NCI-H226 (cell line): ENCODE measurements at regions not wholly inside any gene's neighbourhood (a gene's known extent, or its start where the extent isn't known, plus 50 kb on each side); places are given as distances from the start of the nearest gene placed in this dataset.
A peak's percentile ranks its signal among the peaks of the same experiment; 100 is the strongest.
"Not testable (repeated sequence)": the region's sequence is repeated elsewhere in the genome, so short reads cannot be mapped to it uniquely, and the experiment has no call there.

Experiments
- DNase-seq: peaks from one replicate; pipeline ENCODE4 v3.0.0-alpha.2; 2015

DNA sequence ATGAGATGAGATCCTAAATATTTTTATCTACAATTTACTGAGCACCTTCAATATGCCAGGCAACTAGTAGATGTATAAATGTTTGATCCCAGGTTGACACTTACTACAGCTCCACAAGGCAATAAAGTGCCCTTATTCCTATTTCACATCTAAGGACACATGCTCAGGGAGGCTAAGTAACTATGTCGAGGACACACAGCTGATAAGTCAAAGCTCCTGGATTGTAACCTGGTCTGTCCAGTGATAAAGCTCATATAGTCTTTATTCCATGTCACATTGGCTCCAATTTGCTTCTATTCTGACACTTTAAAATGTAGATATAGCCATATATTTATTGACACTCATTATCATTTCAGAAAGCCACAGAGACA is 93.8 kb upstream of the BMAL1 start:
- DNase-seq = no peak

DNA sequence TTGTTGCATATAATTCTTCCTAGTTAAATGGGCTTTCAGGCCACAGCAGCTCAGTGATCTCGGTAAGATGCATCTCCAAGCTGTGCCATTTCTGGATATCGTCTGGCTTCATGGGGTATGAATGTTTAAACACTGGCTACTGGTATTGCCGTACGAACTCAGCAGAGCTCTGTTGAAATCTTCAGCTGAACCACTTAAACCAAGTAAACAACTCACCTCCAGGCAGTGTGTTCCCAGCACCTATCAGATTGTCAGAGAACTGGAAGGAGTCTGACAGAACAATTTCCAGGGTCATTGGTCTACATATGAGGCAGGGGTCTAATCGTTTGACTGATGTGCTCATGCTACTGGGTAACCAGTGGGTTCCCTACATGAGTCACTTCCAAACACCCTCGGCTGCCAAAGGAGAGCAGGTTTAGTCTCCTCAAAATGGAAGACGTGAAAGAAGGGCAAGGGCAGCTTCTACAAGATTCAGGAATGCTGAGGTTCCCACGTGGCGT is 93.2 kb upstream of the BMAL1 start:
- DNase-seq = no peak

DNA sequence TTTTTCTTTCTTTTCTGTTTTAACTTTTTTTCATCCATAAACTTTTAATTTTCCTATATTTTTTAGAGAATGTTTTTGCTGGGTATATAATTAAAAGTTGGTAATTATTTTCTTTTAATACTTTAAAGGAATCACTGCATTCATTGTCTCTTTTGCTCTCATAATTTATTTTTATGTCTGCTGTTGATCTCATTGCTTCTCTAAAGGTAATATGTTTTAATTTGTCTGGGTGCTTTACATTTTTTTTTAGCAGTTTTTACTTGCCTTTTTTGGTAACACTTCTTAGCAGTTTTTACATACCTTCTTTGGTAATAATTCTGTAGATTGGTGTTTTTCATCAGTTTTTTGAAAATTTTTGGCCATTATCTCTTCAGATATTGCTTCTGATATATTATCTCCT is 89.4 kb upstream of the BMAL1 start:
- no peak for DNase-seq

DNA sequence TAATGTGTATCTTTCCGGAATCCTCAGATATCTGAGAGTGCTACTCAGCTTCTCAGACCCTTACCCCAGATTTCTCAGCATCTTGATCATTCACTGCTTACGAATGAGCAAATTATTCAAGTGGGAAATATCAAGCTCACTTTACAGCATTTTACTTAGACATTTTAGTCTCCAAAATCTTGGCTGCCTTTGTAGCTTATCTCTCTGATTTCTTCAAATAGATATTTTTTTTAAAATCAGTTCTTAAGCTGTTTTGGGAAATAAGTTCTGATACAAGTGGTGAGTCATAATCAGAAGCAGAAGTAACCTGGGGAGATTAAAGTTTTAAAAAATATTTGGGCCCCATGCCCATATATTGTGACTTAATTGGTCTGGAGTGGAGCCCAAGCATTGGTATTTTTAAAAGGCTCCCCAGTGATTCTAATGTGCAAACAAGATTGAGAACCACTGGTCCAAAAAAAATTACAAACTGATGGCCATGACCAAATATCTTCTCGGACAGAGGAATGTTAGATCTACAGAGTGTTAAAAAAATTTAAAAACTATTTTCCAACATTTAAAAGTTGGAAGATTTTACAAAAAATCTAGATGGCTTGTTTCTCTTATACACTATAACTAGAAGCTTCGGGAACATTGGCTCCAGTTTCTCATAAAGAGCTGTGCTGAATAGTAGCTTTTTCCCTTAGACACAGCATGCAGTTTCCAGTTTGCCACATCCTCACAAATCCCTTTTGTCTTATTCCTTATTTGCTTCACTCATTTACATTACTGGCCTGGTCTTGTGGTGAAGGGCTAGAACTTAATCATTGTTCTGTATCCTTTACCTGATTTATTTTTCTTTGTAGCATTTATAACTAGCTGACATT is 87.8 kb upstream of the BMAL1 start:
- no peak for DNase-seq

DNA sequence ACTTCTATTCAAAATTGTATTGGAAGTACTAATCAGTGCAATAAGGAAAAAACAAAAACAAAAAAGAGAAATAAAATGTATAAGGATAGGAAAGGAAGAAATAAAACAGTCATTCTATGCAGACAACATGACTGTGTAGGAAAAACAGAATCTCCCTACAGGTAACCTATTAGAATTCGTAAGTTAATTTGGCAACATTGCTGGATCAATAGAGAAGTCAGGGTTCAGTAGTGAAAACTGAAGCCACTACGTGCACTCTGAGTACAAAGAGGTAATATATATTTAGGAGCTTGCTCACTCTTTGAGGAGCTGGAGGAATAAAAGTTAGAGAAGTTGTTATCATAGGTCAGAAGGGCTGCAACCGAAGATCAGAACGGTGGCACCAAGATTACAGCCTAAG is 84.0 kb upstream of the BMAL1 start:
- DNase-seq = no peak

DNA sequence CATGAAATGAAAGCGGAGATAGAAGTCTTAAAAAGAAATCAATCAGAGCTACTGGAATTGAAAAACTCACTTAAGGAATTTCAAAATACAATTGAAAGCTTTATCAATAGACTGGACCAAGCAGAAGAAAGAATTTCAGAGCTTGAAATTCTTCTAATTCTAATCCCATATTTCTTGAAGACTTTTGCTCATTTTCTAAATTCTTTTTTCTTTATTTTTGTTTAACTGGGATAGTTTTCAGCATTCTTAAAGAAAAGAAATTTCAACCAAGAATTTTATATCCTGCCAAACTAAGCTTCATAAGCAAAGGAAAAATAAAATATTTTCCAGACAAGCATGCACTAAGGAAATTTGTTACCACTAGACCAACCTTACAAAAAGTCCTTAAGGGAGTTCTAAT is 80.2 kb upstream of the BMAL1 start:
- DNase-seq = not testable (repeated sequence)

DNA sequence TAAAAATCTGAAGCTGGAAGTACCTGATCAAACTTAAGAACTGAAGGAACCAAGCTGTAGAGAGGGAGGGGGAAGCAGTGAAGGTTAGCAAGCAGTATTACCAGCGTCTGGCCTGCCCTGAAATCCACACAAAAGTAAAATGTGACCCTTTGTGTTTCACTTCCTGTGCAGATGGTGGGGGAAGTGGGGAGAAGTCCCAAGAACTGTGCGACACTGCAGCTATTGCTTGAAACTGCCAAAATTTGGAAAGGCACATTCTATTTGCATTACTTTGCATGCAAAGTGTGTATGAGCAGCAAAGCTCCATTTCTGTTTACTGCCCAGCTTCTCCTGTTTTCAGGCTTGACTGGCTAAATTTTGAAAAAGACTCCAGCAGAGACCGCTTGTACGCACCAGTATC is 72.1 kb upstream of the BMAL1 start:
- DNase-seq = no peak

DNA sequence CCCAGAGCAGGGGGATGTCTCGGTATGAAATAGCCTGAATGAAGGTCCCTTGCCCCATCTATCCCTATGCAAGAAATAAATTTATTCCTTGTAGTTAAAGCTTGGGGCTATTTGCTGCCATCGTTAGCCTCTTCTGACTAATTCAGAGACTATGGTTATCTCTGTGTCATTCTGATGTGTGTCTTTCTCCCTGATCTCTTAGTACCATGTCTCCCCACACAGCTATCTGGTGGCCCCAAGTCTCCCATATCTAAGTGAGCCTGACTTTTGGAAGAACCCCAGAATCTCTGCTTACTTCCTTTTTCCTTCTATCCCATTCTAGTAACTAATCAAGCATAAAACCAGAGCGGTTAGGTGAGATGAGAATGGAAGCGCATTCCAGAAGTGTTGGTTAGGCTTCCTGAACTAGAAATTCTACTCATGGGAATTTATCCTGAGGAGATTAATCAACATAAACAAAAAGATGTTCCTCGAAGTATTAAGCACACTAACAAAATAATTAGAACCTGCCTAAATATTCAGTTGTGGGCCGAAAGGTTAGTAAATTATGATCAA is 71.4 kb upstream of the BMAL1 start:
- no peak for DNase-seq

DNA sequence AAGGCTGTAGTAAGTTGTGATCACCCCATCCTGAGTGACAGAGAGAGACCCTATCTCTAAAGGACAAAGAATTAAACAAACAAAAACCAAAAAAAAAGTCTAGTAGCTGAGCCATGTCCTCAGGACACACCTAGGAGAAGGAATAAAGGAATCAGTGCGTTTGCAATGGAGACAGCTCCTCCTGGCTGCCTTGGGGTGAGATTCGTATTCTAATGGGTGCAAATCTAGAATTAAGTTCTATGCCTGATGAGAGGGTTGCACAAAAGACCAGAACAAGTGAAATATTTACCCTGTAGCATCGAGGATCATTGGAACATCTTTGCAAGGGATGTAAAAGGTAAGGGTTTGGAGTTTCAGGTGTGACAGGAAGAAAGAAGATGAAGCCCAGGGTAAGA is 70.3 kb upstream of the BMAL1 start:
- DNase-seq = no peak

DNA sequence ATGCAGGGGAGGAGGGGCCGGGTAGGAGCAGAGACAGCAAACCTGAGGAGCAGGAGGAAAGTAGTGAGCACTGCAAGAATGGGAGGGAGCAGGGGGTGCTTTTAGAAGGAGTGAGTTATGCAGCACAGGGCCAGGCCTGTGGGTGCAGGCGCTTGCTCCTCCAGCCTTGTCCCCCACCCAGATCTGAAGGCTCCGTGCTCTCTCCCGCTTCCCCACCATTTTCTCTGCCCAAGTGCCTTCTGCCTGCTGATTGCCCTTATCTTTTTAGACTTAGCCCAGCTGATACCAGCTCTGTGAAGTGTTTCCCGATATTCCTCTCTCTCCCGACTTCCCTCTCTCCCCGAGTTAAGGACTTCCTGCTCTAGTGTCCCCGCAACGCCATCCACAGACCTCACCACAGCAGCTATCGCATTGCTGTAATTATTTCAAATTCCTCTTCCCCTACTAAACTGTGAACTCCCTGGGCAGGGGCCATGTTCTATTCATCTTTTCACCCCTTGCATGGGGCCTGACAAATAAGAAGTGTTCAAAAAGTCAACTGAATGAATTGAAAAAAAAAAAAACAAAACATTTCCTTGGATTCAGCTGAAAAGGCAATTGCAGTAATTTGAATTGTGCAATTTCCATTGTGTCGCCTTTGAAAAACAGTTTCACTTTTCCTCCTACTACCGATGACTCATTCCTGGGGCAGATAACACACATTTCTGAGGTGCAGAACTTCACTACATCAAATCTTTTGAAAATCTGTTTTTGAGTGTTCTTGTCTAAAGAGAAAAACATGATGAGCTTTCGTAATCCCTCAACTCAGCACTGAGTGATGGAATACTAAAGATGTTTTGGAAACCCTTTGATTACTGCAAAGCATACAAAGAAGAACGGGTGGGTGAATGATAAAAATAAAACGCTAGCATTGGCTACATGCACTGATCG is 69.7 kb upstream of the BMAL1 start:
- DNase-seq = peak; percentile 69

DNA sequence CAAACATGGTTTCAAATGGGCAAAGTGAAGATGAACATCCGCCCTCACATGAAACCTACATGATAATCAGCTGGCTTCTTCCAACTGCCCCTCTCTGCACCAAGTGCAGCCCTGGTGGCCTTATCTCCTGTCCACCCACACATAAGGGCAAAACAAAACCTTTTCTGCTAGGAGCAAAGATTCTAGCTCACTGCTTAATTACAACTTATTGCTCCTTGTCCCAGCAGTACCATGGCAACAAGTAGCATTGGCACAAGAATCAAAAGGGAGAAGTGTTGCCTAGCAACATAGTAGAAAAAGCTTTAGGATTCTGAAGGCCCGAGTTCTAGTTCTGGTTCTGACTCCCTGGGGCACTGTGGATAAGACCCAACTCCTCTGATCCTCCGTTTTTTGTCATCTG is 68.7 kb upstream of the BMAL1 start:
- DNase-seq = no peak

DNA sequence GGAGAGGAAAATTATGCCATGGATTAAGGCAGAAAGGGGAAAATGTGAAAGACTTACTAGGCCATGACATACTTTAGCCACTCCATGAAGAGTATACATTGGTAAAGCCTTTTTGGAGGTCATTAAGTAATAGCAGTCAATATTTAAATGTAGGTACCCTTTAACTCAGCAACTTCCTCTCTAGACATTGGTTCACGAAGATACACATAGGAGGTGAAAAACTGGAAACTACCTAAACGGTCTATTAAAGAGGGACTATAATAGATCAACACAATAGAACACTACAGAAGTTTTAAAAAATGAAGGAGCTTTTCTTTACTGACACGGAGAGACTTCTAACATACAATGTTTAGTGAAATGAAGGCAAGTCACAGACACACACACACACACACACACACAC is 68.2 kb upstream of the BMAL1 start:
- no peak for DNase-seq

DNA sequence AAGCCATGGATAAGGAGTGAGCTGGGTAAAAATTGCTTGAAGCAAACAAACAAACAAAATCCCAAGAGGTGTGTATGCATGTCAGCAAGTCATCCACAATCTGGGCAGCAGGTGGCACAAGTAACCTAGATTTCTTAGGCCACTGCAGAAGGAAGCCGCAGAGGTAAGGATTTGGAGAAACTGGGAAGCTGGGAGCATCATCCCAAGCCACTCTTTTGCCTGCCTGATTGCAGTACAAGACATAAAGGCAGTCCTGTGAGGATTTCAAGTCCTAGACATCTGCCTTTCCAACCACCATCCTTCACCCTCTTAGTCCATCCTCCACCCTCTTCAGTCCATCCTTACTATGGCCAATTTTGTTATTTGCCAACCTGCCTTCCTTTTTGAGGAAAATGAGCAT is 67.2 kb upstream of the BMAL1 start:
- DNase-seq = peak; percentile 64

DNA sequence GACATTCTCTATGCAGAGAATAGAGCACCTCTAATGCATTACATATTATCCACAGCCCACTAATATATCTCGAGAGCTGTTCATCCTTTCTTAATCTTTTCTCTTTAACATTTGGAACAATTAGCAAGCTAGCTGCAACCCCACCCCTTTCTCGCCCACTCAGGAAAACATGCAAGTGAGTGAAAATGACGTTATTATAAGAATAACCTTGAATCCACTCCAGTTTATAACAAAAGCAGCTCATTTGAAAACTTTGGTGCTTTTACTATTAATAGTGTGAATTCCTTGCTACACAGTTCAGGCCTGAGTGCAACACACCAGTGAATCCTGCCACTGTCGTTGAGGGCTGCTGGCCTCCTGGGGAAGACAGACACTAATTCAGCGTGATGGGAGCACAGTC is 63.3 kb upstream of the BMAL1 start:
- no peak for DNase-seq

DNA sequence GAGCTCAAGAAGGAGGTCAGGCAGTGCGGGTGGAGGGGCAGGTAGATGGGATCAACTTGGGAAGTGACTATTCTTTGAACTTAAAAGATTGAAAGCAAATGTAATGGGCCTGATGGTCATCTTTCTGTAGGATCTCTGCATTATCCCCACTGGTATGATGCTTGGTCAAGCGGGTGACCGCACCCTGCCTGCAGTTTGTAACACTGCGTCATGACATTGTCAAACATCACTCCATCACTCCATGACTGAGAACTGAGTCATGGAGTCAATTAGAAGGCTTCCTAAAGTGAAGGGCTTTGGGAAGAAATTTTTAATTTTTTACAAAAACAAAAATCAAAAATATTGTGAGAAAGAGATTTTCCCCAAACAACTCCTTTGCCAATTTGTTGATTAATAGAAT is 62.4 kb upstream of the BMAL1 start:
- DNase-seq = peak; percentile 68

DNA sequence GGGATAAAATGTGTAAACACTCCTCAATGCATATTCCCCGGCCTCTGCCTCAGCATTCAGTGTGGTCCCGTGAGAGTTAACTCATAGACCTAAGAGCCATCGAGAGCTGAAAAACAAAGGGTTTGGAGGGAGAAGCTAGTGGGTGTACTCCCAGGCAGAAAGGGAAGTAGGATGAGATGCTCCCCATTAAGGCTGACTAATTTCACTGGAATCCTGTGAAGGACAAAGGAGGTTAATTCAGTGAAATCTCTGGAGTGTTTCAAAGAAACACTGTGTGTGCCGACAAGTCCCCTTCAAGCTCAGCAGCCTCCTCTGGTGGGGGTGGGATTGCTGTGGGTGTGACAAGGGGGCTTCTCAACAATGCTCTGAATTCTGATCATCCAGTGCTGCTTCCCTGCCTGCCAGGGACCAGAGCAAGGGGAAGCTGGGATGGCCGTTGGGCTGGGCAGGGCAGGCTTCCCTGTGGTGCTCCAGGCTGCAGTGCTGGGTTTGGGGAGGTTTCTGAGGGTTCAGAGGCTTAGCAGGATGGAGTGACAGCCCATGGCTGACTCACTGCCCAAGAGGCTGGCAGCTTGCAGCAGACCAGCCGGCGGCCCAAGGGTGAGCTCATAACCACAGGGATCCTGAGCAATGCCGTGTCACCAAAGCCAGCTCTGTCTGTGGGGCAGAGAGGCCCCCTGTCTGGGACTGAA is 61.4 kb upstream of the BMAL1 start:
- peak; percentile 97 for DNase-seq

DNA sequence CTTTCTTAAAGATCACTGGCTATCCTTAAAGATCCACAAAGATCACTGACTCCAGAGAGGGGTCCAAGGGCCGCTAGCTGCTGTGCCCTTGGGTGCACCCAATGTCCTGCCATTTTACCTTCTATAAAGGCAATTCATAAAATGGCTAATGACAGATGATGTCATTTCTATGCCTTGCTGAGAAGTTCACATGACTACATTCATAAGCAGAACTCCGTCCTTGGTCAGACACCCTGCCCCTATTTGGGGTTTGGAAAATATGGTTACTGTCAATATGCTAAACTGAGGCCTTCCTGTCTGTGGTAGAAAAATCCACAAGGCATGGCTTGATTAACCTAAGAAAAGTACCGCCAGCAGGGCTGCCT is 60.9 kb upstream of the BMAL1 start:
- no peak for DNase-seq

DNA sequence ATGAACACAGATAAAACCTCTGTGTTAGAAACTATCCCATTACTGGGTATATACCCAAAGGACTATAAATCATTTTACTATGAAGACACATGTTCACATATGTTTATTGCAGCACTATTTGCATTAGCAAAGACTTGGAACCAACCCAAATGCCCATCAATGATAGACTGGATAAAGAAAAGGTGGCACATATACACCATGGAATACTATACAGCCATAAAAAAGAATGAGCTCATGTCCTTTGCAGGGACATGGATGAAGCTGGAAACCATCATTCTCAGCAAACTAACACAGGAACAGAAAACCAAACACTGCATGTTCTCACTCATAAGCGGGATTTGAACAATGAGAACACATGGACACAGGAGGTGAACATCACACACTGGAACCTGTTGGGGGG is 58.9 kb upstream of the BMAL1 start:
- DNase-seq = not testable (repeated sequence)

DNA sequence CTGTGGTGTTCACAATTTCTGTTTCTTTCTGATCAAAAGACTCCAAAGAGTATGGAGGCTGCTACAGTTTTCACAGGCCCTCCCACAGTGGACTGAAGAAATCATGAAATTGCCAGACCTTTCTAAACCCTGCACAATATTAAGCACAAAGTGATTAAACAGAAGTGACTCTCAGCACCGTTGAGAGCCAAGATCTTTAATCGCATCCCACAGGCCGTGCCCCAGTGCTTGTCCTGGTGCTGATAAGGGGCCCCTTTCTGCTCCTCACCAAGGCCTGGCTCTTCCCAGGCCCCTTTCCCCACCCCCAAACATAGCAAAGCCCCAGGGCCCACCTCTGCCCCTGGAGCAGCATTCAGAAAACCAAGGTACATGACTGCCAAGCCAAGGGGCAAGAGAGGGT is 57.4 kb upstream of the BMAL1 start:
- no peak for DNase-seq

DNA sequence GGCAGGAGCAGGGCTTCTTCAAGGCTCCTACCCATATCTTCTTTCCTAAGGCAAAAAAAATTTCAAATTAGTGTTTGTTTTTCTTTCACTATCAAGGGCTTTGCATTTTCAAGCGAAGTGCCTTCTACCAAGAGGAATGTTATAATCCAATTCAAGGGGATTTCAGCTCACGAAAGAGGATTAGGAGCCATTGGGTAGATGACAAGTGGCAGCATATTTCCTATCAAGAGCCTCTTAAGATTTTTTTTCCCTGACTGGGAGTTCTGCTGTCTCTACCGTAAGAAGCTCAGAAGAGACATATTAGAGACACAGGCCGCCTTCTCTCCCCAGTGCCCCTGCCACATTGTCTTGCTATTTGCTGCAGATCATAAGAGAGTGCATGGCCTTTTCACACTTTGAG is 55.9 kb upstream of the BMAL1 start:
- no peak for DNase-seq

DNA sequence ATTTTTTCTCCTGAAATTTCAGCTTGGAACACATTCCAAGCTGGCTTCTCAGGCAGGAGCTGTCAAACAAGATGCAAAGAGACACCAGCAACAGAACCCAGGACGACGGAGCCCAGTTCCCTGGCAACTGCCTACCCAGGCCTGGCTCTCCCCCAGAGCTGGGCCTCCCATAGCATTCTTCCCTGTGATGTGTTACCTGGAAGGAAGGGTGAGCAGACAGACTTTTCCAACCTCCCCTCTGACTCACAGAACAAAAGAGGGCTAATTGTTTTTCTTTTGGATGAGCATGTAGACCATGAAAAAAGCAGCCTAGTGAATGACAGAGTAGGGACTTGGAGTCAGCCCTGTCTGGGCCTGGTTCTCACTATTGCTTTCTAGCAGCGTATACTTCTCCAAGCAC is 55.3 kb upstream of the BMAL1 start:
- DNase-seq = no peak

DNA sequence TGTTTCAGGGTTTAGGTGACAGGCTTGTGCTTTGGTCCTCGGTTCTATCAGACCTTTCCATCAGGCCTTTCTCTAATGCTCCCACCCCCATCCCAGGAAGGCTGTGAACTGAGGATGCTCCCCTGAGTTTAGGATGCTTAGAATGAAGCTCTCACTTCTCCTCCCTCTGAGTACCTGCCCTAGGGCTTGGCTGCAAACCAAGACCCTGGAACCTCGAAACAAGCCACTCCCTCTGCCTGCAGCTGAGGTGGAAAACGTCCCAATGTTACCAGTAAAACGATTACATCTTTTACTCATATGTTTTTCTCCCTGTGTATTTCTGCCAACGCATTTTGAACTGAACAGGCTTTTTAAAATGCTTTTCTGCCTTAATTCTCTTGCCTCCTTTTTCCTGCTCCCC is 54.5 kb upstream of the BMAL1 start:
- DNase-seq = no peak

DNA sequence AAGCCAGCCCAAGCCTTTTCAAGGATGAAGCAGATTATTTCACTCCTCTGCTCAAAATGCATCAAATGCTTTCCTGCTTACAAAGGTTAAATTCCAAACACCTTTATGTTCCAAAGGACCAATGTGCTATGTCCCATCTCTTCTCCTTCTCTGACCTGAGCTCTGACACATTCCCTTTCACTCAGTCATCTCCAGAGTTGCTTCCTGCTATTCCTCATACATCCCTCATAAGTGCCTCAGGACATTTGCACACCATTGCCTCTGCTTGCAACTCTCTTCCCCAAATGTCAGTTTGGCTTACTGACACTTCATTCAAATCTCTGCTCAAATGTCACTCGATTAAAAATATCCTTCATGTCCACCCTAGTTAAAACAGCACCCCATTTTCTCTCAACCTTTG is 53.3 kb upstream of the BMAL1 start:
- DNase-seq = no peak
